HG03460 (cell line): ENCODE measurements at regions not wholly inside any gene's neighbourhood (a gene's known extent, or its start where the extent isn't known, plus 50 kb on each side); places are given as distances from the start of the nearest gene placed in this dataset.

ENCODE experiments used
- ATAC-seq: cut with Tn5 transposase; IDR thresholded peaks from one replicate; pipeline ENCODE4 v1.9.1; 2021; ENCODE audit not compliant: unreplicated experiment

- no peak for ATAC-seq
Observed at GRCh38 chr4:13316354-13316753, 167.8 kb downstream of the RAB28 start.

- no peak for ATAC-seq
Observed at GRCh38 chr4:13313856-13314255, 170.3 kb downstream of the RAB28 start.

- ATAC-seq, result no peak
Observed at GRCh38 chr4:13312264-13312663, 171.9 kb downstream of the RAB28 start.

GRCh38 chr4:13309751-13310150, 174.4 kb downstream of the RAB28 start:
- ATAC-seq, result no peak

GRCh38 chr4:13306356-13306755, 177.8 kb downstream of the RAB28 start:
- ATAC-seq, result no peak

GRCh38 chr4:13302876-13303275, 181.3 kb downstream of the RAB28 start:
- ATAC-seq, result no peak

- ATAC-seq, result no peak
Observed at GRCh38 chr4:13299343-13299742, 184.8 kb downstream of the RAB28 start.

GRCh38 chr4:13298655-13299054, 185.5 kb downstream of the RAB28 start:
- ATAC-seq, result no peak

- ATAC-seq, result no peak
Observed at GRCh38 chr4:13296986-13297385, 187.2 kb downstream of the RAB28 start.

GRCh38 chr4:13294961-13295605, 189.1 kb downstream of the RAB28 start:
- ATAC-seq, result no peak

- no peak for ATAC-seq
Observed at GRCh38 chr4:13292372-13292771, 191.8 kb downstream of the RAB28 start.

- no peak for ATAC-seq
Observed at GRCh38 chr4:13289391-13289790, 194.7 kb downstream of the RAB28 start.

- ATAC-seq, result no peak
Observed at GRCh38 chr4:13285336-13285735, 198.8 kb downstream of the RAB28 start.

- ATAC-seq, result no peak
Observed at GRCh38 chr4:13284932-13285331, 199.2 kb downstream of the RAB28 start.

- ATAC-seq, result no peak
Observed at GRCh38 chr4:13276357-13276756, 207.8 kb downstream of the RAB28 start.

GRCh38 chr4:13268703-13269102, 215.4 kb downstream of the RAB28 start:
- ATAC-seq, result no peak

- ATAC-seq, result no peak
Observed at GRCh38 chr4:13268165-13268564, 216.0 kb downstream of the RAB28 start.

- no peak for ATAC-seq
Observed at GRCh38 chr4:13267091-13267490, 217.0 kb downstream of the RAB28 start.

- no peak for ATAC-seq
Observed at GRCh38 chr4:13266687-13267086, 217.5 kb downstream of the RAB28 start.

GRCh38 chr4:13263967-13264525, 220.1 kb downstream of the RAB28 start:
- no peak for ATAC-seq

- no peak for ATAC-seq
Observed at GRCh38 chr4:13262816-13263215, 221.3 kb downstream of the RAB28 start.

- ATAC-seq, result no peak
Observed at GRCh38 chr4:13261486-13262257, 222.5 kb downstream of the RAB28 start.
